ENCODE measurements at regions not wholly inside any gene's neighbourhood (a gene's known extent, or its start where the extent isn't known, plus 50 kb on each side); places are given as distances from the start of the nearest gene placed in this dataset.

- no peak overlapping the region for H3K4me3 ChIP-seq (ENCODE audit: insufficient read depth, low read length)
- TF ChIP-seq CTCF (IDR thresholded peaks at IDR 0.05; ENCODE audit: extremely low read depth, low read depth, low read length) = no peak
- H3K4me1 ChIP-seq (ENCODE audit: insufficient read depth, low read length) = no peaks in the 10 kb centered on the region
- peaks cover 2% of the 10 kb centered on the region for H3K9me3 ChIP-seq (ENCODE audit: low read depth, low read length)
- no peaks in the 10 kb centered on the region for H3K36me3 ChIP-seq (ENCODE audit: insufficient read depth, low read length)
- H3K27me3 ChIP-seq (ENCODE audit: insufficient read depth, low read length) = no peaks in the 10 kb centered on the region
- no peak overlapping the region for H2AFZ ChIP-seq (ENCODE audit: low read length)
- H3K79me2 ChIP-seq (ENCODE audit: insufficient read depth, low read length) = no peaks in the 10 kb centered on the region
- H3K4me2 ChIP-seq (ENCODE audit: insufficient read depth, low read length) = no peak overlapping the region
- DNase-seq (ENCODE audit: insufficient read length, low spot score, missing footprints) = peak; percentile 4
- no peaks in the 10 kb centered on the region for H4K20me1 ChIP-seq (ENCODE audit: insufficient read depth, low read length)
- H3K27ac ChIP-seq (ENCODE audit: low read depth, low read length) = no peak overlapping the region
Measured at GRCh38 chrX:6810776-6811175, 275.9 kb upstream of the VCX3A start.

- Histone ChIP-seq H3K4me3 (ENCODE audit: insufficient read depth, low read length) (no peak overlapping the region), H3K79me2 (ENCODE audit: insufficient read depth, low read length) (no peaks in the 10 kb centered on the region), H3K27me3 (ENCODE audit: insufficient read depth, low read length) (no peaks in the 10 kb centered on the region), H3K36me3 (ENCODE audit: insufficient read depth, low read length) (no peaks in the 10 kb centered on the region), H3K27ac (ENCODE audit: low read depth, low read length) (no peak overlapping the region), H3K4me1 (ENCODE audit: insufficient read depth, low read length) (no peaks in the 10 kb centered on the region), H2AFZ (ENCODE audit: low read length) (no peak overlapping the region), H3K4me2 (ENCODE audit: insufficient read depth, low read length) (no peak overlapping the region), H3K9me3 (ENCODE audit: low read depth, low read length) (no peaks in the 10 kb centered on the region), H4K20me1 (ENCODE audit: insufficient read depth, low read length) (no peaks in the 10 kb centered on the region)
- no peak for DNase-seq (ENCODE audit: insufficient read length, low spot score, missing footprints)
- no peak for TF ChIP-seq CTCF (IDR thresholded peaks at IDR 0.05; ENCODE audit: extremely low read depth, low read depth, low read length)
Measured at GRCh38 chrX:6803607-6804006, 268.7 kb upstream of the VCX3A start.

- Histone ChIP-seq H3K27ac (ENCODE audit: low read depth, low read length) (no peak overlapping the region), H3K4me1 (ENCODE audit: insufficient read depth, low read length) (no peaks in the 10 kb centered on the region), H2AFZ (ENCODE audit: low read length) (no peak overlapping the region), H4K20me1 (ENCODE audit: insufficient read depth, low read length) (no peaks in the 10 kb centered on the region), H3K27me3 (ENCODE audit: insufficient read depth, low read length) (no peaks in the 10 kb centered on the region), H3K9me3 (ENCODE audit: low read depth, low read length) (peaks cover 3% of the 10 kb centered on the region), H3K79me2 (ENCODE audit: insufficient read depth, low read length) (no peaks in the 10 kb centered on the region), H3K4me2 (ENCODE audit: insufficient read depth, low read length) (no peak overlapping the region), H3K36me3 (ENCODE audit: insufficient read depth, low read length) (no peaks in the 10 kb centered on the region), H3K4me3 (ENCODE audit: insufficient read depth, low read length) (no peak overlapping the region)
- TF ChIP-seq CTCF (IDR thresholded peaks at IDR 0.05; ENCODE audit: extremely low read depth, low read depth, low read length) = no peak
- DNase-seq (ENCODE audit: insufficient read length, low spot score, missing footprints) = no peak
Measured at GRCh38 chrX:6793000-6793399, 258.1 kb upstream of the VCX3A start.

GRCh38 chrX:6783912-6784311 lies 249.0 kb upstream of the VCX3A start:
- H3K4me2 ChIP-seq (ENCODE audit: insufficient read depth, low read length) = no peak overlapping the region
- no peak overlapping the region for H3K27ac ChIP-seq (ENCODE audit: low read depth, low read length)
- no peaks in the 10 kb centered on the region for H3K79me2 ChIP-seq (ENCODE audit: insufficient read depth, low read length)
- no peaks in the 10 kb centered on the region for H3K27me3 ChIP-seq (ENCODE audit: insufficient read depth, low read length)
- H3K4me1 ChIP-seq (ENCODE audit: insufficient read depth, low read length) = no peaks in the 10 kb centered on the region
- no peaks in the 10 kb centered on the region for H3K36me3 ChIP-seq (ENCODE audit: insufficient read depth, low read length)
- no peak for DNase-seq (ENCODE audit: insufficient read length, low spot score, missing footprints)
- no peaks in the 10 kb centered on the region for H3K9me3 ChIP-seq (ENCODE audit: low read depth, low read length)
- no peaks in the 10 kb centered on the region for H4K20me1 ChIP-seq (ENCODE audit: insufficient read depth, low read length)
- no peak overlapping the region for H3K4me3 ChIP-seq (ENCODE audit: insufficient read depth, low read length)
- TF ChIP-seq CTCF (IDR thresholded peaks at IDR 0.05; ENCODE audit: extremely low read depth, low read depth, low read length) = no peak
- no peak overlapping the region for H2AFZ ChIP-seq (ENCODE audit: low read length)

All from osteoblast (primary cell).